SIG-M5 treated with dmso at 0.1 percent for 504 hours (cell line): ENCODE measurements at regions not wholly inside any gene's neighbourhood (a gene's known extent, or its start where the extent isn't known, plus 50 kb on each side); places are given as distances from the start of the nearest gene placed in this dataset.
"Not testable (repeated sequence)": the region's sequence is repeated elsewhere in the genome, so short reads cannot be mapped to it uniquely, and the experiment has no call there.

Experiments
- DNase-seq: peaks from one replicate; lab custom pipeline; 2025; ENCODE audit not compliant: unreplicated experiment; lab: John Stamatoyannopoulos, UW

DNA sequence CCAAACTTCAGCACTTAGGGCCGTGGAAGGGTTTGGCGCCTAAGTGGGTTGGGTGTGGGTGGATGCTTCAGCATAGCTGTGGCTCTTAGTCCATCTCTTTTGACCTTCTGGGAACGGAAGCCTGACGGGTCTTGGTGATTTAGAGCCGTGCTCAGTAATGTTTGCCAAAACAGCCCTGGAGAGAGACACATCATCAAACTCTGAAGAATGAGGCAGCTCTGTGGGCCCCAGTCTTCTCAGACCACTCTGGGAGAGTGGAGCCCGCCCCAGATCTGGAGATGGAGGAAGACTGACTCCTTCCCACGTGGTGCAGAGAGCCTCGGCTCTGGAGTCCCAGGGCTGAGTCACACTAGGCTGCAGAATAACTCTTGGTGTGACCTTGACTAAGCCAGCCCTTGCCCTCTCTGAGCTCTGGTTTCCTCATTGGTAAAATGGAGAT, 168.9 kb downstream of the C11orf91 start:
- DNase-seq: no peak

DNA sequence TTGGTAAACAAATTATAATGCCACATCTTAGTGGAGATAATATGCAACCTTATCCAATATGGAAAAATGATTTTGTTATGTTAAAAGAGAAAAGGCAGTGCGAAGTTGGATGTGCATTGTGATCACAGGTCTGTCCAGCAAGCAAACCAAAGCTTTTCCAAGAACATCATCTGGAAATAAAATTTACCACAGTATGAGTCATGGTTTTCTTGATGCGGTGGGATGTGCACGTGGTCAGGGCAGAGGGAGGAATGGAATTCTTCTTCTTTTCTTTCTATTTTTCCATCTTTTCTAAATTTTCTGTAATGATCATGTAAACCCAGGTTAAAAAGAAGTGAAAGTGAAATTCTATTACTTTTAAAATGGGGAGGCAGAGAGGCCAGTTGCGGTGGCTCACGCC, 169.8 kb downstream of the C11orf91 start:
- DNase-seq: no peak

DNA sequence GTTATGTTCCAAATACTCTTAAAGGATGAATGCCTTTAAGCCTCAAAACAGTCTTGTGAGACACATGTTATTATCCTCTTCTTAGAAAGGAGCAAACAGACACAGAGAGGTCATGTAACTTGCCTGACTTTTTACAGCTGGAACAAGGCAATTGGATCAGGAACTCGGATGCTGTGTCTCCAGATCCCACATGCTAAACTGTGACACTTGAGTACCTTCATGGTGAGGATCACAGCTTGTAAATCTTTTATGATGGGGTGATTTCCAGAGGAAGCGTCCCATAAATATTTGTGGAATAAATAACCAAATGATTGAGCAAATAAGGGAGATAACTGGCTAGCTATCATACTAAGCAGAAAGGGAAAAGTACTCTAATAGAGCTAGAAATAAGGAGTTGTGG, 171.2 kb downstream of the C11orf91 start:
- DNase-seq: no peak

DNA sequence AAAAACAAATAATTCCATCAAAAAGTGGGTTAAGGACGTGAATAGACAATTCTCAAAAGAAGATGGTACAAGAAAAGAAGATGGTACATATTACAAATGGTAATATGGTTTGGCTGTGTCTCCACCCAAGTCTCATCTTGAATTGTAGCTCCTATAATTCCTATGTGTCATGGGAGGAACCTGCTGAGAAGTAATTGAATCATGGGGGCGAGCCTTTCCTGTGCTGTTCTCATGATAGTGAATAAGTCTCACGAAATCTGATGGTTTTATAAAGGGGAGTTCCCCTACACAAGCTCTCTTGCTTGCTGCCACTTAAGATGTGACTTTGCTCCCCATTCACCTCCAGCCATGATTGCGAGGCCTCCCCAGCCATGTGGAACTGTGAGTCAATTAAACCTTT, 172.9 kb downstream of the C11orf91 start:
- DNase-seq: not testable (repeated sequence)

DNA sequence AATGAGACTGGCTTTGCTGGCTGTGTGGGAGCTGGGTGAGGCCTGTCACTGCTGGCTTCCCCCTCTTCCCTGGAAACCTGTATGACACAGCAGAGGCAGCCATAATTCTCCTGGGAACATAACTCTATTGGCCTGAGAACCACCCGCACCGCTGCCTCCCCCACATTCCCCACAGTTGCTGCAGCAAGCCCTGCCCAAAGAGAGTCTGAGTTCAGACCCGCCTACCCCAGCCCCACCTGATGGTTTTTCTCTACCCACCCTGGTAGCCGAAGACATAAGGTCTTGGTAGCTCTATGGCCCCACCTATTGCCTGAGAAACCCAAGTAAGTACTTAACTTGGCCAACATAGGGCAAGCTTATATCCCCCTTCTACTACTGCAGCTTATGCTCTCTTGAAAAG, 174.8 kb downstream of the C11orf91 start:
- no peak for DNase-seq

DNA sequence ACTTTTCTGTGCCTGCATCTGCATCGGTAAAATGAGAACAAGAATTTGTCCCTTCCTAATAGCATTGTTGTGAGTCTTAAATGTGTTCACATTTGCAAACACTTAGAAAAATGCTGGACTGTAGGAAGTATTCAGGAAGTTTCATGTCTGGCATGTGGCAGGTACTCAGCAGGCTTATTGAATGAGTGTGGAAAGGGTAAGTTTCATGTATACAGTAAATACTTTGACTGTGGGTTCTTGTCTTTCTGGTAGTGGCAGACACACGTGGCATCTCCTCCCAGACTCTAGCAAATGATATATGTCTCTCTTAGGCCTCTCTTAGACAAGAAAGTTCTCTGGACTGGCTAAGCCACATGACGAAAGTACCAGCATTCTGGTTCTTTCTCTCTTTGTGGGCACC, 179.2 kb downstream of the C11orf91 start:
- no peak for DNase-seq

DNA sequence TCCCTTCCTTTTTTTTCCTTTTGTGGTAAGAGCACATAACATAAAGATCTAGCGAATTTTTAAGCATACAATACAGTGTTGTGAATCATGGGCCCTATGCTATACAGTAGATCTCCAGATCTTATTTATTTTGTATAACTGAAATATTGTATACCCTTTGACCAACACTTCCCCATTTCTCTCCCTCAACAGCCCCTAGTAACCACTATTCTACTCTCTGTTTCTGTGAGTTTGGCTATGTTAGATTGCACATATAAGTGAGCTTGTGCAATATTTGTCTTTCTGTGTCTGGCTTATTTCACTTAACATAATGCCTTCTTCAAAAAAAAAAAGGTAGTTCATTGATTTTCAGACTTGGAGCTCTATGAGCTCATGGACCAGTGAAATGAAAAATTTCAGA, 180.5 kb downstream of the C11orf91 start:
- DNase-seq: peak; percentile 48

DNA sequence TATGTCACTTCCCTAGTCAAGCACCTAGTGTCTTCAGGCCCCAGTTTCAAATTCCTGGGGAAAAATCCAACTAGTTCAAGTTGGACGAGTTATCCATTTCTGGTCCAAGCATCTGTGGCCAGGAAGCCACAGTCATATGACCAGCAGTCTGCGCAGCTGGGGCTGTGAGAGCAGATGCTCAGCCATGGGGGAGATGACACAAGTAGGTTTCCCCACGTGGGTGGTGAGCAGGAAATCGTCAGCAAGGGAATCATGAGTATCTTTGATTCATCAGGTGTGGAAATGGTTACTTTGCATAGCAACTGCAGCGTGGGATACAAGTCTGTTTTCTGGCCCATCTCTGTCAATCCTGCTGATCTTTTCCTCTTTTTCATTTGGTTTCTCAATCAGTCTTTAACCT, 185.3 kb downstream of the C11orf91 start:
- no peak for DNase-seq

DNA sequence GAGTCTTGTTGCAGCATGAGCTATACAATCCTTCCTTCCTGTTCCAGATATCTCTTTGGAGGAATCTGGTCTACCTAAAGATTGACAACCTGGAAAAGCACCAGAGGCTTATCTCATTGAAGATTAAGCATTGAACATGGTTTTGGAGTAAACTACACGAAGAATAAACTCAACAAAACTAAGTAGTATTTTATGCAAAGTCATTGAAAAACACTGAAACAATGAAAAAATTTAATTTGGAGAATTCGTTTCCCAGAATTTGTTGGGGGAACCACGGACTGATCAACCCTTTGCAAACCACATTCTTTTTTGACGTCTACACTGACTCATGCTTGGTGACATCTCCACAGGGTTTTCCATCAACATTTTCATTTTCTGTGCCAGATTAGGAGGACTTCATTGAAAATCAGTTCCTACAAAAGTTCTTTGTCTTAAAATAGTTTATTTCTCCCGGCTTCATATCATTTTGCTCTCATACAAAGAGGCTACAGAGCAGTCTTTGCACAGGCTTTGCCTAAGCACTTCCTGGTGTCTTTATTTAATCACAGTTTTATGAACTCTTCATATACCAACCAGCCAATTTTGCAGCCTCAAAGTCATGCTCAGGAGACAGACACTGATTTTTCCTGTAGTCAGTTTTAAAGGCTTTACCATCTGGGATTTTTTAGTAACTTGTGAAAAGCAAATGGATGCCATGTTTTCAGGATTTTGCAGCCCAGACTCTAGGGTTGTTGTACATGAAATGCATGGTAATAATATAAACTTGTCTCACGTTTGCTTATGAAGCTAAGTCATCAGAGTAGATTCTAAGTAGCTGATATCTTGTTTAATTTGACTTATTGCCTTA, 186.3 kb downstream of the C11orf91 start:
- no peak for DNase-seq

DNA sequence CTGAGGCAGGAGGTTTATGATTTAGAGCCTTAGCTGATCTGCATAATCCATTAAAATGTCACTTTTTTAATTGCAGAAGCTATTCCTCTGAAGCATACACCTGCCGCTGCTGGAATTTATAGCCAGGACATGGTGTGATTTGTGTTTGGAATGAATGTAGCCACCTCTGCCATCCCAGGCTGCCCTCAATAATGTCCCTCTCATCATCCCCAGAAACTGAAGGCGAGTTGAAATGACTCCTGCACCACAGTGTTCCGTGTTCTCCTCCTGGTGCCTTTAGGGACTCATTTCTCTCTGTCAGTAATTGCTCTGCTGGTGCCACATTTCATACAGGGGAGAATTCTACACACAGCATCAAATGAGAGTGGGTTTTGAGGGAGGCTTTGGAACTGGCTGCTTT, 191.0 kb downstream of the C11orf91 start:
- DNase-seq: no peak

DNA sequence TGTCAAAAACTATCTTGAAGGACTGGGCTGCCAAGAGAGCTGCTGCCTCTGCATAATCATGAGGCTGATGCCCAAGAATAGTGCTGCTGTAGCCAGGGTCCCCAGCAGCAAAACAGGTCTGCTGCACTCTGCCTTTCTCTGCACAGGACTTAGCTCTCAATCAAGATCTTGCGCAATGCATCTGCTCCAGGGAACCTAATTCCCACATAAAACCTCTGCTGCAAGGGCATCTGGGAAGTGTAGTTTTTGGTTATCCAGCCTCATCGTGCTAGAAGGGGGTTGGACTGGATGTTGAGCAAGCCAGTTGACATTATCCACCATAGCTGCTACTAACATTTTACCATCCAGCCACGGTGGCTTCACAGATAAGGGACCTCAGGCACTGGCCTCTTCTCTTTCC, 192.7 kb downstream of the C11orf91 start:
- DNase-seq: peak; percentile 27

DNA sequence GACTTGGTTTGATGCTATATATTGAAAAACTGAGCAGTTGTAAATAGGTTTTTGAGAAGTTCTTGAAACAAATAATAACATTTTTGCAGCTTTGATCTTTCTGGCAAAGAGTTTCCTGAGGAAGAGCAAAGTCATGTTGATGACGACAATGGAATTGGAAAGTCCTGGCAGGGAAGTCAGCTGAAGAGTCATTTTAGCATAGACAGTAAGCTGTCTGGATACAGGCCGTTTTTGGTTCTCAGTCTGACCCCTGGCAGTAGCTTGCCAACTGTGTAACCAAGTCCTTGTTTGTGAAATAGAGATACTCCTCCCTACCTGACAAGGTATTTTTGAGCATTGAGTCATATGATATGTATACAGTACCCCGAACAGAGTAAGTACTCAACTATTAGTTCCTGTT, 193.3 kb downstream of the C11orf91 start:
- DNase-seq: no peak

DNA sequence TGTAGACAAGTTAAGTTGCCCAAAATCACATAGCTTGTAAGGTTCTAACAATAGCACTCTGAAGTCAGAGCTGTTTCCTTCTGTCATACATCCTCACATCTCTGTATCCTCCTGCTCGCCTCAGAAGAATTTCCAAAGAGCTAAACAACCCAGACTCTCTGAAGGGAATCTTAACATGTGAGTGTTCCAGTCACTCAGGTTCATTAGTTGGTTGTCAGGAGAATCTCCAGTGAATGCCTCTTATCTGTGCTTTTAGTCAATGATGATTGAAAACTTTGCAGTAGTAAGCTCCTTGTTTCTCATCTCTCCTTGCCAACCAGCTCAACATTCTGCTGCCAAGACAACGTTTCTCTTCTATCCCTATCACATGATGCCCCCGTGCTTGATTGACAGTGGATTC, 195.5 kb downstream of the C11orf91 start:
- no peak for DNase-seq

DNA sequence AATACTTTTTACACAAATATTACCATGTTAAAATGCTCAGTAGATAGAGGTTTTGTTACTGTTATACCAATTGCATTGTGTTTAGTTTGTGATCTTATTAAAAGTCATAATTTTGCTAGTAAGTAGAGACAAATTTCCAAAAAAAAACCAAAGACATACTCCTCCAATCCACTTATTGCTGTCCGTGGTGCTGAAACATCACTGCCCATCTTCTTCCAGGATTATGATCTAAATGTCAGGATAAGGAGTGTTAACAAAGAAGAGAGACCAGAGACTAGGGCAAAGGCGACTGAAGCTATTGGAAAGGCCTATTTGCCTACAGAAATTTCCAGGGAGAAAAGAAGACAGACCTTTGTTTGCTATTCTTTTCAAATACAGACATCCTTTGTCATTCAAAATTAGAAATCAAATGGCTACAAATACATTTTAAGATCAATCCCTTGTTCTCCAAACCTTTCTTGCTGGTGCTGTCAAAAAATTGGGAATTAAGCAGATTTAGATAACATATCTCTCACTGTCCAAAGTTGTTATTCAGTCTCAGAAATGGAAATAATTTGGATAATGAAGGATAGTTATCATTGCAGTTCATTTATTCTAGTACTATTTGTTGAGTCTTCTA, 199.7 kb downstream of the C11orf91 start:
- no peak for DNase-seq

DNA sequence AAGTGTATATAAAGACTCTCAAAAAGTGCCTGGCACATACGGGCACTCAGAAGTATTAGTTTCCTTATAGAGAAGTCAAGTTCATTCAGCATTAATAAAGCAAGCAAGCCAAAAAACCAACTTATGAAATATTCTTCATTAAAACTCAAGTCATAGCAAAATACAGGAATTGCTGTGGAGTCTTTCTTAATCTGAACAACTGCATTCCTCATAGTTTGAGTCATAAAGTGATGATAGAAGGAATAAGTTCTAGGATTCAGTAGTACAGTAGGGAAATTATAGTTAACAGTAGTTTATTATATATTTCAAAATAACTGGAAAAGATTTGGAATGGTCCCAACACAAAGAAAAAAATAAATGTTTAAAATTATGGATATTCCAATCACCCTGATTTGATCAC, 200.3 kb downstream of the C11orf91 start:
- DNase-seq: no peak

DNA sequence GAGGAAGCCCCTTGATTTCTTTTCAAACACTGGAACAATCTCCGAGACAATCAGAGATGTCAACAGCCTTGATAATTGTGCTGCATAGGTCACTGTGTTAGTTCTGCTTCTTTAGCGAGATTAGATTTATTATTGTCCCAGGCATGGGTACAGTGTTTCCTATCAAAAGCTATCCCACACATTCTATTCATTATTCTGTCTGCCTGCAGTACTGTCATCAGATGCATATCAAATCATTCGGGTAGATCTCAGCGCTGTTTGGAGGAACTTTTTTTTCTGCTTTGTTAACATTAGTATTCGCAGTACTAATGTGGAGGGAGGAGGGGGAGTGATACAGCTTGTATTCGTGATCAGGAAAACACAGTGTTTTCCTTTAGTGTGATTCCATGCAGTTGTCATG, 208.0 kb downstream of the C11orf91 start:
- DNase-seq: no peak

DNA sequence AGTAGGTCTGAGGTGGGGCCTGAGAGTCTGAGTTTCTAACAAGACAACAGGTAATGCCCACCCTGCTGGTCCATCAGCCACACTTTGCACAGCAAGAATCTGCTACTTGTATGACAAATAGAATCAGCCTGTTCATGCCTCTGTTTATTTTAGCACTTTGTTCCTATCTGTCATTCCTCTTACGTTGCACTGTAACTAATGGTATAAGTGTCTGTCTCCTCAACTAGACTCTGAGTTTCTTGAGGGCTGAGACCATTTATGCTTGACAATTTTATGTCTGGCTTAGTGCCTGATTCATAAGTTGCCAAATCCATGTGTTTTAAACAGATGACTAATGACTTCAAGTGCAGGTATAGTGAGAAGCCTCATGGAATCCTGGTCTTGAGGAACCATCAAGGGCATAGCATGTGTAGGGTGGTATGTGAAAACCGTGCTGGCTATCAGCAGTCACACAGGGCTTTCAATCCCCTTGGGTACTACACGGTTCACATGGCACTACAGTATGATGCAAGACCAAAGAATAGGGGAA, 209.7 kb downstream of the C11orf91 start:
- no peak for DNase-seq

DNA sequence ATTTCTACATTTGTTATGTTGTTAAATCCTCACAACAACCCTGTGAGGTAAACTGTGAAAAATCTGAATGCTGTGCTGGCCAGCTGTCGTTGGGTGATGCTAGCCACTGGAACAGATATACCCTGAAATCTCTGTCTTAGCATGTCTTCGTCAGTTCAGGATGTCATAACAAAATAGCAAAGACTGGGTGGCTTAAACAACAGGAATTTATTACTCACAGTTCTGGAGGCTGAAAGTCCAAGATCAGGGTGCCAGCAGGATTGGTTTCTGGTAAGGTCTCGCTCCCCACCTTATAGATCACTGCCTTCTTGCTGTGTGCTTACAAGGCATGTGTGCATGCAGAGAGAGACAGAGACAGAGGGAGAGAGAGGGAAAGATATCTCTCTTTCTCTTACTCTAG, 211.7 kb downstream of the C11orf91 start:
- no peak for DNase-seq

DNA sequence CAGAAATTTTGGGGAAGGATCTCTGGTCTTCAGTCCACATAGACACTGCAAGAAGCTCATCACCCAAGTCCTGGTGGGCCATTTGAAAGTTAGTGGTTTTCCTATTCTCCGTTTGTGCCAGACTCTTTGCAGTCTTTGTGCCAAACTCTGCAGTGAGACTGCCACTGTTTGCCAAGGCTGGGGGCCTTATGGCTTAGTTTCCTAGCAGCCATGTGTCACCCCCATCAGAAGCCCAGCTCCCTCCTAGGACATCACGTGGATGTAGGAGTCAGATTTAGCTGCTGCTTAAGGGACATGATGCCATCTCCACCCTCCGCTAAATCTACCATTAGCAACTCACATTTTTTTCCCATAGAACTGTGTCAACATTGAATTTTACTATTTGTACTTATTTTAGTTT, 220.0 kb downstream of the C11orf91 start:
- DNase-seq: no peak

DNA sequence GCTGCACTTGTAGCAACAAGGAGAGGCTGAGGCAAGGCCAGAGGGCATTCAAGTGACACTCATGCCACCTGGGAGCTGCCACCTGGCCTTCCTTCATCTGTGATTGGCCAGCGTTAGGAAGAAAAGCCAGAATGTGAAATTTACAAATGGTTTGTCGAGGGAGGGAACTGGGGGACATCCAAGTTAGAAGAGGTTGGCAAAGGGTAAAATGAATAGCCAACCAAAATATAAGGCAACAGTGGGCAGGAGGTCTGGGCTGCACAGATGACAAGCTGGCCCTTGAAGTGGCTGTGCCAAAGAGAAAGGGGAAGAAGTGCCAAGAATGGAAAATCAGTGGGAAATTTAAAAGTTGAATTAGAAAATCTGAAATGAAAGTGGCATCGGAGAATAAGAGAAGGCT, 221.4 kb downstream of the C11orf91 start:
- DNase-seq: no peak

DNA sequence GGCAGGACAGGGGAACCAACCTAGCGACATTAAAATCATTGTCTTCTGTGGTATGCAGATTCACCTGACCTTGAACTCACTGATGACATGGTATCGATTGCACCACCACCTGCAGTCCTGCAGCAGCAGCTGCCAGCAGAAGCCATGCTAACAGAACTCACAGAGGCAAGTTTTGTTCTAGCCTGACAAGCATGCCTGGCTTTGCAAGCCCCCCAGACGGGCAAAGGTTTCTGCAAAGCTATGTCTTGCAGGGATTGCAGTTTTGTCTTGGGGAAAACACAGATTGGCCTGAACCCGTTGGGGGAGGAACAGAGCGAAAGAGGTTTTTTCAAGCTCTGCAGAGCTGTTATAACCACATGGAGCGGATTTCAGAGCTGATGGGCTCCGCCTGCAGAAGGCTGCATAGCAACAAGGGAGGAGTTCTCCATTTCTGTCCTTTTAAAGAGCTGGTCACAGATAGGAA, 221.0 kb downstream of the HIPK3 start:
- no peak for DNase-seq

DNA sequence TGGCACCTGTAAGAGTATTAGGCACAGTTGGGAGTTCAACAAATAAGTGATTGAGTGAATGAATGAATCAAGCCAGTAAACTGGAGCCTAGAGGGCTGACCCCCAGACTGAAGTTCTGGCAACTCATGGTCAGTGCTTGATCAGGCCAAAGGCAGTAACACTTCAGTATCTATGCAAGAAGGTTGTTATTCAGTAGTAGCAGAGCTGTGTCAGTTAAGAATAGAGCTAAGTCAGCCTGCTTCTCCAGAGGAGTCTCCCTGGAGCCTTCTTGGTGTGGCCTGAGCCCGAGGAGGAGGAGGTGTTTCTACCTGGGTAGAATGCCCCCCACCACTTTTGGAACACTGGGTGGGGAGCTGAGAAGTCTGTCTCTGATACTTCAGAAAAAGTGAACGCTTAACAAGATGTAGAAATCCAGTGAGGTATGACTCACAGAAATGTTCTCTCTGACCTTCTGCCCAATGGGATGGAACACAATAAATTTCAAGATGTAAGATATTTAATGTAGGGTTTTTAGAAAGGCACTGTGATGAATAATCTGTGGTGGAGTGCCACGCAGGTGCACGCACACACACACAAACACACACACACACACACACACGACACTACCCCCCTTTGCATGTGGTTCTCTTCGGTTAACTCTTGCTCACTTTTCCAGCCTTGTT, 219.9 kb downstream of the HIPK3 start:
- no peak for DNase-seq
